Stimulated activated CD4-positive, alpha-beta T cell treated with anti-CD3 and anti-CD28 coated beads, TNF-alpha, amount 100 ng/mL, for 4 hours (primary cell): ENCODE measurements at regions not wholly inside any gene's neighbourhood (a gene's known extent, or its start where the extent isn't known, plus 50 kb on each side); places are given as distances from the start of the nearest gene placed in this dataset.
"Not testable (repeated sequence)": the region's sequence is repeated elsewhere in the genome, so short reads cannot be mapped to it uniquely, and the experiment has no call there.

Experiments
- DNase-seq, 3 experiments: peaks; one replicate each; pipeline ENCODE4 v3.0.0-alpha.2; 2020; ENCODE audit warnings: low read depth in 3 of 3

DNA sequence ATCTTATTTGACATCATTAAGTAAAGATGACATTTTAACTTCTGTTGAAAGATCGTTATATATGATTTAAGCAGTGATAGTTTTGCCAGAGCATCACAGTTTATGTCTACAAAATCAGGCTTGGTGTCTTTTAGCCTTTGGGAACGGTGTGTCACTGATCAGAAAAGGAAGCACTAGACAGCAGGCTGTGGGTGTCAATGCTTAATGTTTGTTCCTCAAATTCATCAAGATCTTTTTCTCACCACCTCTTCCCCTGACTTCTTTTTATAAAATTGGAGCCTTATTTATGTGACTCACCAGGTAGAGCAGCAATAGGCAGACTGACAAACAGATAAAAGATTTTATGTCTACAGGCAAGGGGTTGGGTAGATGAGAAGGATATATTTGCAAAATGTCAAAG is 1558.5 kb downstream of the EFNB2 start:
- DNase-seq = no peak

DNA sequence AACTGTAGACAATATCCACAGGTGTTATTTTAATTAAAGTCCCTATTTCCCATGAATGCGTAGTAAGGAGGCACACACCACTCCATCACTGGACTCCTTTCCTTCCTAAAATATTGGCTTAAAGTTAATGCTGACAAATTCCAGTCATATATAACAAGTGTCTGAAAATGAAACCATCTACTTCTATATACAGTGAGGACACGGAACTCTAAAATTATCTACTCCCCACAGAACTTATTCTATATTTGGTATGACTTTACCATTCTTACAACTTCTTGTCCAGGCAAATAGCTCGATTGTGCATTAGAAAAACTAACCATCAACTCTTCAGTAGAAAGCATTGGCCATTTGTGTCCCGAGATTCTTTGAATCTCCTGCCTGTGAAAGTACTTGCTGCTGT is 1560.2 kb downstream of the EFNB2 start:
- no peak for DNase-seq

DNA sequence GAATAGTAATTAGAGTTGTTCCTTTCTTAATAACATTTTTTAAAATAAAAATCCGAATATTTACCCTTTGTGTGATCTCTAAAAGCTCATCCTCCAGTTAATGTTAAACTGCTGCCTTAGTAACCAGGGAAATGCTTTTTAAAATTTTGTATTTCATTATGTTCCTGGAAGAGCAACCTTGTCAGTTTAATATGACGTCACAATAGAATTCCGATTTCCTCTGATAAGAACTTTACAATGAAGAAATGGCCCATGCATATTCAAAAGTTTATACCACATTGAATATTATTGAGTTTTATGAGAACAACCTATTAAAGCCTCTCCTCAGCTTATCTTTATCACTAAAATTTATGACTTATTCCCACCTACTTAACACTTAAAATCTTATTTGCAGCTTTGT is 1566.6 kb downstream of the EFNB2 start:
- DNase-seq = no peak

DNA sequence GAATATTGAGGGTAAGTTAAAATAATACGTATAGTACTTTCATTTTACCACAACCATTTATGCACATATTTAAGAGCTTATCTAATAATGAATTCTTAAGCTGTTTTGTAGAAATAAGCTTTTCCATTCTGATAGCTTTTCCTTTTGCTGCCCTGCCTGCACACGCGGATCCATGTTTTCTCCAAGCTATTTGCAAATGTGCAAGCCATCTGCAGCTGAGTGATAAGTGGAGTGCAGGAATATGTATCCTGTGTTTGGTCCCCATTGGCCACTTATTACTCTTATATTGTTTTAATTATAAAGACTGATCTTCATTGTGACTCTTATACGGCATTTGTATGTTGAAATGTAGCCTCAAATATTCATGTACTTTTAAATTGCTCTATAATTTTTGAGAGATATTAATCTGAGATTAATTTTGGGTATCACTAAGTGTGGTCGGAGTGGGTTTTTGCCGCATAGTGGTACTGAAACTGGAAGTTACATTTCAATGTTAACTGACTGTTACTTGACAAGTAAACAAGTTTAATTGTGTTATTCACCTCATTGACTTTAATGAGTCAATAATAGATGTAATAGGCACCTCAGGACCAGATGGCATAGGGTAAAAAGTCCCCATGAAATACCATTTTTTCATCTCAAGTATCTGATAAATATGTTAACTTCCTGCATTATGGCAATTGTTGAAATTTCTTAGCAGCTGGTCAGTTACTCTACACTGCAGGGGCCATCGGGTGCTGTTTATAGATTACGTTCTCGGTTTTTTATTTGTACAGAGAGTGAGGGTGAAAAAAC is 1567.4 kb downstream of the EFNB2 start:
- DNase-seq = no peak

DNA sequence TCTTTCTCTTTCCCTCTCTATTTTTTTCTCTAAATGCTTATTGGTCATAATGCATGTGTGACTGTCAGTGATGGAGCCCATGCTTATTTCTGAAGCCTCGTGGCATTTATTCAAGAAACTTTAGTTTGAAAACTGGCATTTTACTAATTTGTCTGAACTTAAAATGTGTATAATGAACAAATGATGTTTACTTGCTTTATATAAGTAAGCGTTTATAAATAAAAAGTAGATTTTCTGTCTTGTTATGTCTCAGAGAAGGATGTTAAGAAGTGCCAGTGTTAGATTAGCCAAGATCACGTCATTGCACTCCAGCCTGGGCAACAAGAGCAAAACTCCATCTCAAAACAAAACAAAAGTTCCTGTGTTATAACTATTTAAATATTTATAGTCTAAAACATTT is 1568.1 kb downstream of the EFNB2 start:
- no peak for DNase-seq

DNA sequence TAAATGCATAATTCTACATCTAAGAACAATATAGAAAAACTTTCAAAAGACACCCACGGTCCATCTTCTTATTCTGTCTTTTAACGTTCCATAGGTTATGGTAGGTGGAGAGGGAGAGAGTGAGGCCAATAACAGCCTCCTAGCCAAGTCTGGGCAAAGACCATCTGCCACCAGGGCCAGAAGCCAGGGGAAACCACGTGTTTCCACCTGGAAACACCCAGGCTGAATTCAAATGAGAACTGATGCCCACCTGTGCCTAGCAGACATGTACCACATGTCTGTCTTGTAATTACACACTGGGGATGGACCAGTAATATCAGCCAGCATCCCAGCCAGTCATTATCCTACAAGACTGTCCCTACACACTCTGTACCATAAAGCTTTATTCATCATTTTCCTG is 1573.1 kb downstream of the EFNB2 start:
- DNase-seq = no peak

DNA sequence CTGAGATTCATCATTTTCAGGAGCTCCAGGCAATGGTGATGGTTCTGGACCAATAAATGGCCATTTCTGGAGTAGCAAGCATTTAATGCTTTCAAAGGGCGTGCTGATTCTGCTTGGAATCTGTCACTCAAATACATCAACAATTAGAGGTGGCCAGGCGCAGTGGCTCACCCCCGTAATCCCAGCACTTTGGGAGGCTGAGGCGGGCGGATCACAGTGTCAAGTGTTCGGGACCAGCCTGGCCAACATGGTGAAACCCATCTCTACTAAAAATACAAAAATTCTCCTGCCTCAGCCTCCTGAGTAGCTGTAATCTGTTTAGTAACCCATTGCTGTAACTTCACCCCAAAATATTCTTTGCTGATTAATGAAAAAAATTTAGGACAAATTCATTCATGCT is 1574.2 kb downstream of the EFNB2 start:
- no peak for DNase-seq

DNA sequence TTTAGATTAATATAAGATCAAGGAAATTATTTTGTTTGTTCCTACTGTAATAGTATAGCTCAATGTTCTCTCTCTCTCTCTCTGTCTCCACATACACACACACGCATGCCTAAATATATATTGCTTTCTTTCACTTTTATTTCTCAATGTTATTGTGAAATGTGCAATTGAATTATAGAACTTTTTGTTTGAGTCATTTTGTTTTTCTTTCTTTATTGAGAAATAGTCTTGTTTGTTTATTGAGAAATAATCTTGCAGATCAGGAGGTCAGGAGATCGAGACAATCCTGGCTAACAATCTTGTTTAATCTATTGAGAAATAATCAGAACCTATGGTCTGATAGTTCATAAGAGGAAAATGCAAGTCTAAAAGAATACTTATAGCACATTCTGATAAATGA is 1581.3 kb downstream of the EFNB2 start:
- DNase-seq = no peak

DNA sequence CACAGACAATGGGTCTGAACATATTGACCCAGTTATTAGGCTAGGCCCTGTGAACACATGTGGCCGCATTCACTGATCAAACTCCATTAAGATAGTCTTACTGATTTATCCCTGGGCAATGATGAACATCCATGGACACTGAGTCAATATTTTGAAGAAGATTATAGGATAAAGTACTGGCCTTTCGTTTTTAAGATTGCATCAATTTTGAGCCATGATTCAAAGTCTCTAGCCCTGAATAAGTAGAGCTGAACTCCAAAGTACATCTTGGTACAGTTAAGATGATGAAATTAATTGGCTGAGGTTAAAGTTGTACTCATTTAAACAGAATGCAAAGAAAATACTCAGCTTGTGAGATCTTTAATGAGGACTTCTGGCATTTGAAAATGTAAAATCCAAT is 1581.9 kb downstream of the EFNB2 start:
- DNase-seq = no peak

DNA sequence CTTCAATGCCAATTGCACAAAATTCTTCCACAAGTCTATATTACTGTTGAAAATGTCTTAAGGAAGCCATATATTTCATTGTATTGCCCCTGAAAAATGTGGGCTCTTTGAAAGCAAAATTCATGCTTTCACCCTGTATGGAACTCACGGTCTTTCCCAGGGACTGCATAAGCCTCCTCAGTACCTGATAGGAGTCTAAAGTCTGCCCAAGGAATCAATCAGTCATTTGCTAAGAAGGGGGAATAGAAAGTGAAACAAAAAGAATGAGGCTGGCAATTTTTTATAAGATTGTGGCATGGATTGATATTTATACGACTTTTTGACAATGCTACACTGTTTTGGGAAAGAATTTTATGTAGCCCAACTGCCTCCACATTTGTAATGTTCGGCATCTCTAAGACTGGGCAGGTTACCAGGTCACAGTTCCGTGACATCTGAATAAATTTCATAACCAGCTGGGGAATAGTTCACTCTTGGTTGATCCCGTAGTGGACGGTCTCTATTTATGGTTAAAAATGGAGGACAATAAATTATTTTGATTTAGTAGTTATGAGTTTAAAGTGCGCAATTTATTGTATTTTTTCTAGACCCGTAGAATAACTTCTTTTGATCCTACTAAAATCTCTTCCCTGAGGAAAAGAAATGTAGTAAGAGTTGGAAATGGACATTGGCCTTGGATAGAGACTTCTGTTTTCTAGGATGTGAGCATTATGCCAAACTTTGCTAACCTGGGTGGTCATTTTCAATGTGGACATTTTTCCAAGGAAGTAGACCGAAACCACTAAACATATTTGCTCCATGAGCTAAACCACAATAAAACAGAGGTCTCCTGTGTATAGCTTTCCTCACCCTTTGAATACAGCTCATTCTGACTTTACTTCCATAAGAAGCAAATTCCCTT is 1585.4 kb downstream of the EFNB2 start:
- DNase-seq = no peak

DNA sequence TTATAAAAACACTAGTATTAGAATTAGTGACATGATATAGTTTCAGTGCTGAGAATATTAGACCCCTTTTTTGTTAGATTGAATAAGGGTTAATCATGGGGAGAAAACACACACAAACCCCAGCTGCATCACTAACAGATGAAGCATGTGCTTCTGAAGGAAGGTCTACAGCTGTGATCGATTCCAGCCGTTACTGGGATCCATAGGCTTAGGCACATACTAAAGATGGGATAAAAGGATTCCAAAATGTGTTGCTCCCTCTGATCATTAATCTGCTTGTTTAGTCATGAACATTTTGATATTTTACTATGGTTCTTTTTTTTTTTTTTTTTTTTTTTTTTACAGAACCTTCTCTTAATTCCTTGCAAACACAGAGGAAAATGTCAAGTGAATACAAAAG is 1591.3 kb downstream of the EFNB2 start:
- no peak for DNase-seq

DNA sequence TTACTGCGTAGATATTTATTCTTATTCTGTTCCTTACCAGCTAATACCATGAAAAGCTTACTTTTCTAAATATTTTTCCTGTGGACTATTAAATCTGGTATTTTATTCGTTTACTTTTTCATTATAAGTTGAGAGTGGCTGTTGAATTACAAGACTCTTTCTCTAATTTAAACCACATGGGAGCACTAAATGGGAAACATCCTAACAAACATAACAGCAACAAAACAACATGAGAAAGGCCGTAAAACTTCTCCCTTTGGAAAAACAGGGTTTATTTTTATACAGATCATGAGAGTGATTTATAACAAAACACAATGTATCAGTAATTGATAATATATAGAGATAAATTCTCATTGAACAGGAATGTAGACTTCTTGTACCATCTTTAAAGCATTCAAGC is 1592.1 kb downstream of the EFNB2 start:
- DNase-seq = no peak

DNA sequence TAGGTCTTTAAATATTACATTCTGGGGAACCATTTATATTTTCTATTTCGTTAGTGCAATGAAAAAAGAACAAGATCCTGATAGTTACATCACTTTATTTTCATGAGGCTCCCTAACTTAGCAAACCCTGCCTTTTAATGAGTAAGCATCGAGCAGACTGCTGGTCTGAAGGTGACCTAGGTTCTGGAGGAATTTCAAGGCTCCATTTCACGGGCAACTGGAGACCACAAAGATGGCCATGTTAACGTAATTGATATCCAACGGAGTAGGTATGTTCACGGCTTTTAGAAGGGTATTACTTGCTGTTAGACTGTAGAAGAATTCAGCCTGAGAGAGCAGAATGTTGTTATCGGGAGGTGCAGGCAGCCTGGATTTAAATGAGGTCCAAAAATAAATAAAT is 1597.6 kb downstream of the EFNB2 start:
- no peak for DNase-seq

DNA sequence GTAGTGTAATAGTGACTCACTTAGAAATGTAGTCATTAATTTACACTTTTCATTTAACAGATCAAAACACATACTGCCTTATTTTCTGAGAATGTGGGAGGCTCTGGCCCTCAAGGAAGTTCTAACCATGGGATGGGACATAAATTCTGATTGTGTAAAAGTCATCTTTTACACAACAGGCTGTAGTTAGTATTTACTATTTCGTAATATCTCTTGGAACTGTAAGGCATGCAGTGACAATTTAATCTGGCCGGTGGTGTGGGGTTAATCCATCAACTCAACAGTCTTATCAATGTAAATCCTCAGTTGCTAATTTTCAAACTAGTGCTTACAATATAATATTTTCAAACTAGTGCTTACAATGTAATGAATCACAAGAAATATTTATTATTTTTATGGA is 1599.2 kb downstream of the EFNB2 start:
- no peak for DNase-seq

DNA sequence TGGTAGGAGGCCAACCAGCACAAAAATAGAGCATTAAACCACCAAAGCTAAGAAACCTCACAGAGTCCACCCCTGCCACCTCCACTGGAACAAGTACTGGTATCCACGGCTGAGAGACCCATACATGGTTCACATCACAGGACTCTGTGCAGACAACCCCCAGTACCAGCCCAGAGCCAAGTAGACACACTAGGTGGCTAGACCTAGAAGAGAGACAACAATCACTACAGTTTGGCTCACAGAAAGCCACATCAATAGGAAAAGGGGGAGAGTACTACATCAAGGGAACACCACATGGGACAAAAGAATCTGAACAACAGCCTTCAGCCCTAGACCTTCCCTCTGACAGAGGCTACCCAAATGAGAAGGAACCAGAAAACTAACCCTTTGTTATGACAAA is 1614.9 kb downstream of the EFNB2 start:
- DNase-seq = not testable (repeated sequence)

DNA sequence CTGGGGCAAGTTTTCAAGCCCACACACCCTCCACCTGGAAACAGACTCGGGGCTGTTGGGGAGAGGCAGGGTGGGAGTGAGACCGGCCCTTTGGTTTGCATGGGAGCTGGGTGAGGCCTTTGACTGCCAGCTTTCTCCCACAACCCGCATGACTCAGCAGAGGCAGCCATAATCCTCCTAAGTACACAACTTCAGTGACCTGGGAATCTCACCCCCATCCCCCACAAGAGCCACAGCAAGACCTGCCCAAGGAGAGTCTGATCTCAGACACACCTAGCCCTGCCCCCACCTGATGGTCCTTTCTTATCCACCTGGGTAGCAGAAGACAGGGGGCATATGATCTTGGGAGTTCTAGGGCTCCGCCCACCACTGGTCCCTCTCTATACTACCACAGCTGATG is 1615.4 kb downstream of the EFNB2 start:
- no peak for DNase-seq

DNA sequence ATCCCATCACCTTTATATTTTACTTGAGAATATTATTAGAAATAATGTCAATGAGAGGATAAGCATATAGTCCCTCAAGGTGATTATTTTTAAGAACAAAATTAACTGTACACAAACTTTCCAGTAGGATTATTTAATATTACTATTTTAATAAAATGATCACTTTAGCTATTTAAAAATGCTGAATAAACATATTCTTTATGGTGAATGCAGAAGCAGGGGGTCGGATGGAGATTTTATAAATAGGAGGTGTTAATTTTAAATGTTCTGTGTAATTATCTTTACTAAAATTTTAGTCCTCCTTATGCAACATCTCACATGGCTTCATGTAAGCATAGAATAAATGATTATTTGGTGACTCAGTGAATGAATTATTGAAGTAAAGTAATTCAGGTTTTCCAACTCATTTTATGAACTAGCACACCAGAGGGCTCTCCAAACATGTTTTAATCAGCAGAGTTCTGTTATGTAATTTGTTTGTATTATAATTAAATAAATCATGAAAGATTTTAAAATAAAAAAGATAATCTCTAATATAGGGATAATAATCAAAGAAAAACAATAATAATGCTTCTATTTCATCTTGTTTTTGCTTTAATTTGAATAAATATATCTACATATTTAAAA is 1635.2 kb downstream of the EFNB2 start:
- DNase-seq = no peak

DNA sequence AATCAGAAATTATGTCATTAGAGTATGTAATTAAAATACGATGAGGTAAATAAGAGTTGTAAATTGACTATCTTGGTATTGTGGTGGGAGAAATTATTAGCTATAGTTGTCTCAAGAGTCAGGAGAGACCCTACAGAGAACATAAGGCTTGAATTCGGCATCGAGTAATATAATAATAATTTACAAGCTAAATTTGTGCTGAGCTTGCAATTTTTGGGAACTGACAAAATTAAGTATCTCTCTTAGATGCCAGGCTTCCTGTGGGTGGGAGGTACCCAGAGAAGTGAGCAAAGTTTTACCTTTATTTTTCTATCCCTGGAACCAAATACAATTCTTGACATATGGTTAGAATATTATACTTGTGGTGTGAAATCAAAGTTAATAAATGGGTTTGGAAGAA is 1637.0 kb downstream of the EFNB2 start:
- DNase-seq = no peak

DNA sequence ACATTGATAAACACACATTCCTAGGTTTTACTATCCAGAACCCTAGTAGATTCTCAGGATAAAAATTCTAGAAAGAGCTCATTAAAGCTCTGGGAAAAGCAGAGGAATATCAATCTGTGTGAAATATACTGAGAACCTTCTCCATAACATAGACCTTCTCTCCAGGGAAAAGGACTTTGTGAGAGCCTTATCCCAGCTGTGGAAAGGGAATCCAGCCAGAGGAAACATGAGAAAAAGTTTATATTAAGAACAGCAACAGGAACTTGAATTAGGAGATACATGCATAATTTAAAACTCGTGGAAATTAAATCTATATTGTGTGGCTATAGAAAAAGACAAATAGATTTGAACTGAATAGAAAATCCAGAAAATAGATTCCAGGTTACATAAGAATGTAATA is 1639.9 kb downstream of the EFNB2 start:
- no peak for DNase-seq

DNA sequence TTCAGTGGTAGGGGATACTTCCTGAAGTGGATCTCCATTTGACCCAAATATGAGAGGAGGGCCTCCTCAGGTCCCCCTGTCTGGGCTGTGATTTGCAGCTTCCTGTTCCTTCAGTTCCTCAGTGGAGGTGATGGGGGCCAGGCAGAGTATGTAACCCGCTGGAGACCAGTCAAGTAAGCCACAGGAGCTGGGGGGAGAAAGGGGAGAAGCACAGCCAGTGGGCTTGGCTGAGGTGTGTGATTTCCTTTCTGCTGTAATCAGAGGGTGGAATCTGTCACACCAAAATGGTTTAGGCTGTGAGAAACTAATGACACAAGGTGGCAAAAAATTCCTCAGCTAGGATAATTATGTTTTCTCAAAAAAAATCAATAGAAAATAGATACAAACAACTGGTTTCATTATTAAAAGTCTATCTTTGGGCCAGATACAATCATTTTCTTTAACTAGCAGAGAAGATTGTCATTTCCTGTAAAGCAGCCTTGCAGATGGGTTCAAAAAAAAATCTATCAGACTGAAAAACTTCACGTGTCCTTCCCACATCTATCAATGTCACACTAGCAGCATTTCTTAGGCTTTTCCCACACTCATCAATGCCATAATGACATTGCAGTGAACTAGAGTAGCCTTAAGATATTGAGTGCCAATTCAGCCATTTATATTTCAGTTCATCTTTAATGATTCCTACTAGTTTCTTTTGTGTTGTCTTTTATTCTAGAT is 1660.3 kb downstream of the EFNB2 start:
- no peak for DNase-seq

DNA sequence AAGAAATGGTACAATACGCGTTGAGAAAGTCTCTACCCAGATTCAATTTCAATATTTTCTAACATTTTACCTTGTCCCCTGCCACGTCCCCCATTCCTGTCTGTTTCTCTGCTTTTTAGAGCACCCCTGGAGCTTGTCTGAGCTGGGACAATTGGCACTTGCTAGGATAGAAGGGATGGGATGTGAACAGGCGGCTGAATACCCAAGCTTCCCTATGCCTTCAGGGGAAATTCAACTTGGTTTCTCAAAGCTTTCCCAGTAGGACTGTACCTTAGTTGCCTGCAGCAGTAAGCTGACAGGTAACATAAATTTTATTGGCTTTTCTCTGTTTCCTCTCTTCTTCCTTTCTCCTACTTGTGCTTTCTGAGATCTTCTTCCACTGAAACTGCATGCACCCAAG is 1663.3 kb downstream of the EFNB2 start:
- no peak for DNase-seq

DNA sequence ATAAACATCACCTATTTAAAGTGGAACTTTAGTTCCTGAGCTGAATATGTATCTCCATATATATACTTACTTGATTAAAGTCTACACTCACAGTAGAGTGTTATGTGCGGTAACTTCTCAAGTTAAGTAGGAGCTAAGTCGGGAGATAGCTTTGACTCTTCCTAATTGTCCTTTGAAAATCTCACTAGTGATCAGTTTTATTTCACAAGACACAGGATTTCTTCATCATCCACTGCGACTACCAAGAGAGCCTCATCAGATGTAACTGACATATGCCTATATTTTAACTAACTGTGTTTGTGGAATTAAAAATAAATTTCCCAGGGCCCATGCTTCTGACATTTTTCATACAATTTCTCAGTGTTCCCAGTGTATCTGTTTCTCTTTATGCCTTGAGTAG is 1664.0 kb downstream of the EFNB2 start:
- DNase-seq = no peak
